Stimulated activated CD8-positive, alpha-beta memory T cell treated with anti-CD3 and anti-CD28 coated beads, Interleukin-7, amount 100 ng/mL, for 4 hours (primary cell): ENCODE measurements at regions not wholly inside any gene's neighbourhood (a gene's known extent, or its start where the extent isn't known, plus 50 kb on each side); places are given as distances from the start of the nearest gene placed in this dataset.
"Not testable (repeated sequence)": the region's sequence is repeated elsewhere in the genome, so short reads cannot be mapped to it uniquely, and the experiment has no call there.

Experiments used
- DNase-seq, 2 donors: peaks; one replicate each; pipeline ENCODE4 v3.0.0-alpha.2; 2020; ENCODE audit warnings: low read depth in 2 of 2

DNA sequence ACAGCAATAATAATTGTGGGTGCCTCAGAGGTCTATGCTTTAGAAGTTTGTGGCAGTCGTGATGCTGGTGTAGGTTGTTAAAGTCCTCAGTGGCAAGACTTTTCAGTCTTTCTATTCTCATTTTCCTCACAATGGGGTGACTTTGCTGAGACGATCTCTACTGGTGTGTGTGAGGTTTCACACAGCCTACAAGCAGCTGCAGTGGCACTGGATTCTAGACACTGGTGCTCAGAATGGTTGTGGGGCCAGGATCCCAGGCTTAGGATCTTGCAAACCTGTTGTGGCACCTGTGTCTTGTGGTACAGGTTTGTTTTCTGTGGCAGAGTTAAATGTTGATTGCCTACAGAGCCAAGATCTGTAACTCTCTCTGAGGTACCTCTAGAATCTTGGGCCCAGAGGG, 581.2 kb downstream of the PTPRC start:
- DNase-seq: no peak

DNA sequence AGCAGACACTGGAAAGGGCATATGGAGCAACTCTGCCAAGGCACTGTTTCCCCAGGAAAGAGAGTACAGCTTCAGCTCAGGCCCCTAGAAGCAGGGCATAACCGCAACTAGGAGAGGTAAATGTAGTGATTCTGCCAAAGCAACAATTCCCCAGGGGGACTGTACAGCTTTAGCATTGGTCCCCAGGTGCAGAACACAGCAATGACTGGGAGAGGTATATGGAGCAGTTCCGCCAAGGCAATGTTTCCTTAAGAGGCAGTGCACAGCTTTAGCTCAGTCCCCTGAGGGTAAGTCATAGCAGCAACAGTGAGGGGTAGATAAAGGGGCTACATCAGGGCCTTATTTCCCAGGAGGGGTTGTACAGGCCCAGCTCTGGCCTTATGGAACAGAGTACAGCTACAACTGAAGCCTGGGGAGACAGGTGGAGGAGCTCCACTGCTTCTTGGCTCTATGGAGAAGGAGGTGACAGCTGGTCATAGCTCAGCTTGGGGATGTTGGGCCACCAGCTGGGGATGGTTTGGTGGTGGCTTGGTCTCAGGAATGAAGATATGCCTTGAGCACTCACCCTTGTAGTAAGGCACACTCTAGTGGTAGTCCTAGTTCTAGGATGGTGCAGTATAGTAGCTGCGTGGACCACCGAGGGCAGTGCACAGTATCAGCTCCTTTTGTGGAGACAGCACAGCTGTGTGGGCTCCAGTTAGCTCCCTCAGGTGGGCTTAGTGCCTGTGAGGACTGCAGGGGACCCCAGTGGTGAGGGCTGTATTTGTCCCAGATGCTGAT, 582.7 kb downstream of the PTPRC start:
- no peak for DNase-seq

DNA sequence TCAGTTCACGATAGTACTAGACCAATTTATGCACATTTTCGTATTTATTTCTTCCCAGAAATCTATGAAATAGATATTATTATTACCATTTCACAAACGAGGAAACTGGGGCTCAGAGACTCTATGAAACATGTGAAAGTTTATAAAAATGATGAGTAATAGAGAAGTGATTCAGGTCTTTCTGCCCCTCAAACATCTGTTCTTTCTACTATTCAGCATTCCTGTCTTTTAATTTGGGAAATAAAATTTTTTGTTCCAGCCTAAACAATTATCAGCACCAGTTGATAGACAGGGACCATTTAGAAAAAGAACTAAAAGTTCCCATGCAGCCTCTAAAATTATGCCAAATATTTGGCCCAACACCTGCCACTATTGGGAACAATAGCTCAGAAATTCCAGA, 585.1 kb downstream of the PTPRC start:
- no peak for DNase-seq

DNA sequence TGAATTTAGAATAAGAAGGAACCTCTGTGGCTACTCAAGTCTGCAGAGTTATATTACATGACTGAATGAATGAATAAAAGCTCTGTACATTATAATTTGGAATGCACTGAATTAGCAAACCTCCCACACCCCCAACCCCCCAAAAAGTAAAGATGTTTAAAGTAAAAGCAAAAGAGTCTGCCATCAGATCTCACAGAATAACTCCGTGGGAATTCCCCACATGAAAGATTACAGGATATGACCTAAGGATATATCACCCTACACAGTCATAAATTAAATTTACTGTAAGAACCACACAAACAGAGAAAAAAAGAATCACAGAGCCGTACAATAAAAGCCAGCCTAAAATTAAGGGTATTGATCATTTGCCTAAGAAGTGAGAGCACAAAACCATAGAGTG, 587.3 kb downstream of the PTPRC start:
- DNase-seq: no peak

DNA sequence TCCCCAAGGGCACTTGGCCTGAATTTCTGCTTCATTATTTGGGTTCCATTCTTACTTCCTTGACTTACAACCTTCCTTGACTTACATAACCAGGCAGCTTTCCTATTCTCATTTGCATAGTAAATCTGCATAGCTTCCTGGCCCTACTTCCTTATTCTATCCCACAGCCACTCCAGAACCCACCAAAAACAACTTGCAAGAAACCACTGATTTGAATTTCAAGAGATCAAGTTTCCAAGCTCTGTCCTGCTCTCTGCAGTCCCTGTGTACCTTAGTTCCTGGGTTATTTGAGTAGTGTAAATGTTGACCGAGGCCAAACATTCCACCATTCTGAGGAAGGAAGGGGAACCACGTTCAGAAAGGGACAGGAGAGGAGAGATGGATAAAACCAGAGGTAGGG, 603.3 kb downstream of the PTPRC start:
- DNase-seq: no peak

DNA sequence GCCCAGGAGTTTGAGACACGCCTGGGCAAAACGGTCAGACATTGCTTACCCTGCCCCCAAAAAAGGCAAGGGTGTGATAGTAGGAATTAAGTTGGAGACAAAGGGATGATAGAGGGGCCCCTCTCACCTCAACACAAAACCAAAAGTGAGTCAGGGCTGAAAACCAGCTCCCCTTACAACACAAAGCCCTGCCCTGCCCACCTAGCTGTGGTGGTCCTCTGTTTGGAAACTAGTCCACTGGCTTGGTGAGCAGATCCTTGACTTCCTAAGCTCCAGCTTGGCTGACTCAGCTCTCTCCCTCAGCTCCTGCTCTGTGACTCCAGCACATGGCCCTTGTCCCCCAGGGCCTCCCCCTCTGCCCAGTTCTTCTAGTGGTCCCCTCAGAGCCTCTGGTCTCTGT, 603.8 kb downstream of the PTPRC start:
- DNase-seq: no peak

DNA sequence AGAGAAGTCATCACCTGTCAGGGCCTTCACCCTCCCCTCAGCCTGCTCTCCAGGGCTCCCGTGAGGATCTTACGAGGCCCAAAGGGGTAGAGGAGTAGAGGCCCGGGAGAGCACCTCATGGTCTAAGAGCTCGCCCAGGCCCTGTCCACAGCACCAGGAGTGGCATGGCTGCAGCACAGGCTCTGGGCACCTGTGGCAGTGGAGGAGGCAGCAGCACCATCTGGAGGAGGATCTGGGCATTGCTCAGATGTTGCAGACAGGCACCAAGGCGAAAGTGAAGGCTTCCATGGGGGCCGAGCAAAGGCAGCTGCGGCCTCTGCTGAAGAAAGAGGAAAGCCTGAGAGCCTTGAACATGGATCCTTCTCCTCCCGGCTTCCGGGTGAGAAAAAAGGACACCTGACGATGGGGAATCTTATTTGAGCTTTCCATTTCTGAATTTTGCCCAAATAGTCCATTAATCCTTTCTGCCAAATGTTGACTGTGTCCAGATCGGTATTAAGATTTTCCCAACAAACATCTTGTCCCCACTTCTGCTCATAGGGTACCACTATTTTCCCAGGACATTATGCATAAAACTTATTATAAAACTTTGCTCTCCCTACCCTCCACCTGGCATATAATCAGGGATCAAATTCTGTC, 604.7 kb downstream of the PTPRC start:
- DNase-seq: peak; percentile 39 to 50

DNA sequence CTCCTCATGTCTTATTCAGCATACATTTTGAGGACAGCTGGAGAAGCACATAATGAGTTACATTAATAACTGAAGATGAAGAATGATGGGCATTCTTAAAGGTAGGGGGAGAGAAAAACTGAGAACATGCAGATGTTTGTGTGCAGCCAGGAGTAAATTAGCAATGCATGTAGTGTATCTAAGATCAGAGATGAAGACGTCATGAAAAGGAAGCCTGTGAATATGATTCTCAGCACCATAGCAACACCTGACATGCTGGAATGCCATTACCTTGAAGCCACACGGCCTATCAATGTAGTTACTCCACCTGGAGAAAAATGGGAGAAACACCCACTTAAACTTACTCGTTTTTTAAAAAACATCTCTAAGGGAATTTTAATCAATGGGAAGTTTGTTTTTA, 607.1 kb downstream of the PTPRC start:
- no peak for DNase-seq

DNA sequence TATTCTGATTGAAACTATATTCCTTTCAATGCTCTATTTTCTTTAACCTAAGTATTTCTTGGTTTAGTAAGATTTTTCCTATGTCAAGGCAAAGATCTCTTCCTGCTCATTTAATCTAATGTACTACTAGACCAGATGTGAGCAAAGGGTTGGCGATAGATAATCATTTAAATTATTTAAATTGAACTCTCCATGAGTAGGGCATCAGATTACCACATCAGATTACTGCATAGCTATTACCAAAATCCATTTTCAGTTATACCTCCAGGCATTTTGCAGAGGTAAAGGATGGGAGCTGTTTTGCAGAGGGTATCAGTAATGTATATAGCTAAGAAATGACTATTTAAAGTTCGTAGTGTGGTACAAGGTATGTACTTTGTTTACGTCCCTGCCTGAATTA, 607.9 kb downstream of the PTPRC start:
- no peak for DNase-seq

DNA sequence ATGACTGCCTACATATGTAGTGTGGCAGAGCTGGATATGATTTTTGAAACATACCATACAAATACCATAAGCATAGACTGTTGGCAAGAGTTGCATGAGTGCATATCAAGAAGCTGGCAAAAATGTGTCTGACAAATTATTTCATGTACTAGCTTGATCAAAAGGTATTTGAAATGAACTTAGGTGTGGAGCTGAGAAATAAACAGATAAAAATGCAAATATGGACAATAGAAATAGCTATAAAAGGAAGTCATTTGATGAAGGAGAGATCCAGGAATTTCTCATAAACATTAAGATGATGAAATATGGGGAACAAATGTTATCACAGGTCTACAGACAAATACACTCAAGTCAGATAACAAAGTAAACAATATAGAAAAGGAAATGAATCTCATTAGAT, 609.1 kb downstream of the PTPRC start:
- no peak for DNase-seq

DNA sequence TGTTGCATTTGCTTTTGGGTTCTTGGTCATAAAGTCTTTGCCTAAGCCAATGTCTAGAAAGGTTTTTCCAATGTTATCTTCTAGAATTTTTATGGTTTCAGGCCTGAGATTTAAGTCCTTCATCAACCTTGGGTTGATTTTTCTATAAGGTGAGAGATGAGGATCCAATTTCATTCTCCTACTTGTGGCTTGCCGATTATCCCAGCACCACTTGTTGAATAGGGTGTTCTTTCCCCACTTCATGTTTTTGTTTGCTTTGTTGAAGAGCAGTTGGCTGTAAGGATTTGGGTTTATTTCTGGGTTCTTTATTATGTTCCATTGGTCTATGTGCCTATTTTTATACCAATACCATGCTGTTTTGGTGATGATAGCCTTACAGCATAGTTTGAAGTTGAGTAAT, 615.2 kb downstream of the PTPRC start:
- not testable (repeated sequence) for DNase-seq

DNA sequence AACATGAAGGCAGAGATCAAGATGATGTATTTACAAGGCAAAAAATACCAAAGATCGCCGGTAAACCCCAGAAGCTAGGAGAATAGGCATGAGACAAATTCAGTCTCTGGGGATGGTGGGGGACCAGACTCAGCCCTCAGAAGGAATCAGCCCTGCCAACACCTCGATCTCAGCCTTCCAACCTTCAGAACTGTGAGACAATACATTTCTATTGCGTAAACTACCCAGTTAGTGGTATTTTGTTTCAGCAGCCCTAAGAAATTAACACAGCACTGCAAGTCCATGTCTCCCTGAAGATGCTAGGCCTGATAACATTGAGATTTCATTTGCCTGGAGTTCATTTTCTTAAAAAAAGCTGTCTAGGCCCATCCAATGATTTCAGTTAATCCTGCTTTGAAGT, 622.5 kb downstream of the PTPRC start:
- no peak for DNase-seq

DNA sequence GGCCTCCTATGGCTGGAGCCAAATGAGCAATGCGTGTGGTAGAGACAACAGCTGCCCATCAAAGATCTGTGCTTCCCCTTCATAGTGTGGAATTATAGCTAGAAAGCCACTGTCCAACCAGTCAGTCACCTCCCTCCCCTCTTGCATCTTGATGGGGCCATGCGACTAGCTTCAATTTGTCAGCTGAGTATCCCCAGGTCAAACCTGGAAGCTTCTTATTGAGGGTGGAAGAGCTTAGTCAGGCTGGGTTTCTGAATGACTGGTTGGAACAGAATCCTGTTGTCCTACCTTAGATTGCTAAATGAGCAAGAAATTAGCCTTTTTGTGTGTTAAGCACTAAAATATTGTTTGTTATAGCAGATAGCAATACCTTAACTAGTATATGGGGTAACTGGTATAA, 625.4 kb downstream of the PTPRC start:
- DNase-seq: no peak

DNA sequence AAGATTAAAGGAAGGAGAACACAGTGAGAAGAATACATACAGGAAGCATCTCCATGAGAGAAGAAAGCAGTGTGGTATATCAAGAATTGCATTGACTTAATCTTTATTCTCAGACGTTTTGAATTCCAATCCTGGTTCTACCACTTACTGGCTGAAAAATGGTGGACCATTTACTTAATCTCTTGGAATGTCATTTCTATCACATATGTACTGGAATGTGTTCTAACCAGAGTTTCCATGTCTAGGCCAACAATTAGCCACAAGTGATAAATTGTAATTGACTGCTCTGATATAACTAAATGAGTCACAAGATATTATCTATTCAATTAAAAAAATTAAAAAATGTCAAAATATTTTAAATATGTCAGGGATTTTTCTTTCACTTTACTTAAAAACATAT, 626.1 kb downstream of the PTPRC start:
- DNase-seq: no peak

DNA sequence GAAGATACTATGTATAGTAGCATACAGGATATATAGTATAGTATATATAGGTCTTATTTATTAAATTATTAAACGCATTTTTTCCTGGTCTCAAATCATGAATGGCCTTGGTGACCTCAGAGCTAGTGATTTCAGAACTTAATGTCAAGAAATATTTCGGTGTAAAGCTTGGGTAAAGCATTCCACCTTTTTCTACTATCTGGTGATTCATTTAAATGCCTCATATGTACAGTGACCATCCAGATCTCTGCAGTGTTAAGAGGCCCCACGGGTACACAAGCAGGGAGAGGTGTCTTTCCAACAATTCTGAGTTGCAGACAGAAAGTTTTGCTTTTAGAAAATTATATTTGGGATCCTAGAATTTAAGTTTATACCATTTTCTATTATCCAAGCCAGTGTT, 626.5 kb downstream of the PTPRC start:
- no peak for DNase-seq

DNA sequence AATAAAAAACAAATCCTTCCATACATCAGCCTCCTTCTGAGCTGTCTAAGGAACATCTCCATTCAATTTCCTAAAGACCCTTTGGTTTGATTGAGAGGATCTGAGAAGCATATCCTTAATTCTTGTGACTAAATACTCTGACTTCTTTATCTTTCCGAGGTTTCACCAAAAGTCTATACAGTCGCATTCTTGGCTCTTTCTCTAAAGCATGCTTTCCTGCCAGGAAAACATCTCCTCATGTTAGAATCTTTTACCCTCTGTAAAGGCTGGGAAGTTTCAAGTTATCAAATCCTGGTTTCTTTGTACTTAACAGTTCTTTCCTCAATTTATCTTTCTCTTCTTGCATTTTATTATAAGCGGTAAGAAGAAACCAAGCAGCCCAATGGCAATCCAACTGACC, 630.4 kb downstream of the PTPRC start:
- DNase-seq: no peak

DNA sequence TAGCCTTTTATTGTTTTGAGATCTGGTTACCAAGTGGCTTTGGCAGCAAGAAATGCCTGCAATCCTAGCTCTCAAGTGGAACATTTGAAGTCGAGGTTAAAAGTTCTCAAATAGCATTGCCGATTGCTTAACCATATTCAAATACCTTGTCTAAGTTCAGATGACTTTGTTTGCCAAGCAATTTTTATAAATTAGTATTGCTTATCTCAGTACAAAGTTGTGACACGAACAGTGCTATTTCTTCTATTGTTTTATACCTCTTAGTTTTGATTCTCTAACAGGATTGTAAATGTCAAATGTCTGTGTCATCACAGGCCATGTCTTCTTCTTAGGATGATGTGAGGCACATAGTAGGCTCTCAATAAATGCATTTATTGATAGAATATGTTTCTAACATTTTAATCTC, 633.3 kb downstream of the PTPRC start:
- no peak for DNase-seq

DNA sequence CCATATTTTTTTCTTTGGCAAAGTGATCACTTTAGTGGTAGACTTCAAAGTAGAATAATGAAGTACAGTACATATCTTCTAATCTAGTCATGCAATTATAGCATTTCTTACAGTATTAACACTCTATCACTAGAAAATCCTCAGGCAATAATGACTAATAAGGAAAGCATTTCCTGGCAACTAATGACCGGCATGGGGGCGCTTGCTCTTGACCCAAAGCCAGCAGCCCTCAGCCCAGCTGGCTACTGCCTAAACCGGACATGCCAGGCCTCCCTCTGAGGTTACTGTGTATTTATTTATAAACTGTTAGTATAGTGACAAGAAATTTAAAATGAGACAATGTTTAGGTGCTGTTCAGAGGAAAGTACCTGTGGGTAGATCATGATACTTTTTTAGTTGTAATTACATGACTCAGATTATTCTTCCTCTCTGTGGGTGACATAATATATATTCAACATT, 633.8 kb downstream of the PTPRC start:
- no peak for DNase-seq

DNA sequence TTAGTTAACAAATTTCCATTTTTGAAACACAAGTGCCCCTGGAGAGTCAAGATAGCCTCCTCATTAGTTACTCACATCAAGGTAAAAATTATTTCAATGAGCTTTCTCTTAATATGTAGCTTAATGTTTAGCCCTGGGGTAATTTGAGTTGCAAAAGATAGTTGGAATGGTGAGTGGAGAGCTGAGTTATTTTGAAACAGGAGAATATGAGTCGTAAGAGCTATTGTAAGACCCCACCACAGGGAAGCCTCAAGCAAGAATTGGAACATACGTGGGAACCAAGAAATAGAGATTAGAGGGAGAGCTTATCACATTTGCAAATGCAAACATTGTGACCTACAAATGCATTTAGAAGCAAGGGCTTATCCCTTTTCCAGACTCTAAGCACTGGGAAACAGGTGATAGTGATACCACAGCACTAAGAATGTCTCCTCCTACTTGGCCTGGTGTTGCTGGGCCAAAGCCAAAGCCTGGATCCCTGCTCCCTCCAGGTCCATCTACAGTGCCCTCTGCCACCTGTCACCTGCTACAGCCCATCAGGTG, 635.1 kb downstream of the PTPRC start:
- no peak for DNase-seq

DNA sequence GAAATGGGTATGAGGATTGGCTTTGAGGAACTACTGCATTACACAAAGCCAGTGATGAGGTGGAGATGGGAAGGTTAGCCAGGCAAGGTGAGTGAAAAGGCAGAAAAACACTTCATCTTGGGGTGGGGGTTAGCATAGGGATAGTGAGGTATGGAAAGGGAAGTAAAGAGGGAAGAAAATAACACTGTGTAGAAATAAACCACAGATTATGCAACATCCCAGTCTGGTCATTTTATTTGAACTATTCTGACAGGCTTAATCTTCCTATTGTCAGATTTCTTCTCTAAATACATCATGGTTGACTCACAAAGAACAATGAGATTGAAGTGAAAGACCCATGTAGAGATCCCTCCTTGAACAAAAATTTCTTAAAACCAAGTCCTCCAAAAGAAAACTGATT, 640.2 kb downstream of the PTPRC start:
- DNase-seq: no peak

DNA sequence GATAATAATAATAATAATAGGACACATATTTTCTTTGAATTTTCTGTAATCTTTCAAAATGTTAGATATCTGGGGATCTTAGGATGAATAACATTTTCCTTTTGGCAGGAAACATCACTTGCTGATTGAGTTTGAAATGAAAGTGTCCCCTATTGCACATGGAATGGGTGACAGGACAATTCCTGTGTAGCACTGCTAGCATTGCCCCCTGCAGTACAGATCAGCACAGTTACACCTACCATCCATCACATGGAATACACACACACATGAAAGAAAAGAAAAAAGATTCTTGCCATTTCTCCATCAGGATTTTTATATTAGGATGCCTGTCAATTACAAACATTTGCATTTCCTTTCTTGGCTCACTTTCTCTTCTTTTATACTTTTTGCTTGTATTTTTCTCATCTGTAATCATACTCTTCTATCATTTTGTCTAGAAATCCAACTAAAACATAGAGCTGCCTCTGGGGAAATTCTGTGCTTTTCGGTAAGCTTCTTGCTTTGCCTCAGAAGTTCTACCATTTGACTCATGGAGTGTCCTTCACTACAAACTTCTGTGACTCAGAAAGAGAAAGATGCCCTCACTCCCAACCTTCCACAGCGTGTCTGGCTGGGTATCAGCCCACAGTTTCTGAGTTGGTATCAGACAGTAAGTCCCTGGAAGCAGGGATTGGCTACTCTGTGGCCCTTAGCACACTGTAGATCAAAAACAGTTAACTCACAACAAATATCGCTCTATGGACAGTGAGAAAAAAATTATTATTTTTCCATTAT, 641.2 kb downstream of the PTPRC start:
- no peak for DNase-seq

DNA sequence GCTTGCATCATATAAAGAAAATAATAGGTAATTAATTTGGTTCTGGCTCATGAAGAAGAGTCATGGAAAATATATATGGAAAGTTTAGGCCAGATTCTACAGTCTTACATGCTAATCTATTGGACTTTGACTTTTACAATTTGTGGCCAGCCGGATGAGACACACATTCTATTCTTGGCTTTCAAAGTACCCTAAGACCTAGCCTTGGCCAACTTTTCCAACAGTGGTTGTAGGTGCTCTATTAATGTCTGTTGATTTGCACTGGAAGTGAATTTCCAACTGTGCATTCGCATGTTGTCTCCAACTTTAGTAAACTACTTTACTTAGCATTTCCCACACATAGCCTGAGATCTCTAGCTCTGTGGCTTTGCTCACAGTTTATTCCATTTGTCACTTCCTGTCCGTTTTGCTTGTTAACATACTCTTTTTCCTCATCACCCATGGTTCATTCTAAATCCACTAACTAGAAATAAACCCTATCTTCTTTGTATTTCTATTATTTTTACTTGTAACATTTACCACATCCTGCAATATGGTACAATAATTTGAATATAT, 644.0 kb downstream of the PTPRC start:
- no peak for DNase-seq
